WTC11 (cell line): ENCODE measurements at regions not wholly inside any gene's neighbourhood (a gene's known extent, or its start where the extent isn't known, plus 50 kb on each side); places are given as distances from the start of the nearest gene placed in this dataset.

Experiments
- ATAC-seq: fragments of 200-7000 bp; cut with Tn5 transposase; 2 replicates; pipeline ENCODE4 v1.10.0; 2021; ENCODE audit warnings: mild to moderate bottlenecking, moderate library complexity
- CTCF ChIA-PET: fragments of 300-600 bp; sonication (Branson Sonifier 250); formaldehyde crosslinking; loops from one replicate; lab custom pipeline; 2021; ENCODE audit warnings: antibody characterized with exemption; lab: Charles Lee
- POLR2A ChIA-PET: fragments of 350-600 bp; sonication (Branson Sonifier 250); formaldehyde crosslinking; loops from one replicate; lab custom pipeline; 2021; ENCODE audit warnings: antibody characterized with exemption; lab: Charles Lee
- DNase-seq: peaks from one replicate; pipeline ENCODE4 v3.0.0; 2021; ENCODE audit warnings: low spot score
- H3K27ac Mint-ChIP-seq: 2 replicates; pipeline ENCODE4 v1.8.0; 2021; ENCODE audit warnings: mixed read lengths
- H3K27me3 Mint-ChIP-seq: 2 replicates; pipeline ENCODE4 v1.8.0; 2021; ENCODE audit warnings: low read depth, mild to moderate bottlenecking, moderate library complexity, mixed read lengths
- H3K36me3 Mint-ChIP-seq: 2 replicates; pipeline ENCODE4 v1.8.0; 2021; ENCODE audit warnings: mixed read lengths
- H3K4me1 Mint-ChIP-seq: 2 replicates; pipeline ENCODE4 v1.8.0; 2022; ENCODE audit warnings: mixed read lengths
- H3K4me3 Mint-ChIP-seq: 2 replicates; pipeline ENCODE4 v1.8.0; 2021; ENCODE audit warnings: mild to moderate bottlenecking, moderate library complexity, mixed read lengths
- H3K9me3 Mint-ChIP-seq: 2 replicates; pipeline ENCODE4 v1.8.0; 2021; ENCODE audit warnings: mixed read lengths
- CREB1 ChIP-seq: sonication (generic); formaldehyde crosslinking; IDR thresholded peaks from 2 replicates; pipeline ENCODE4 v1.8.0; 2023; ENCODE audit warnings: mild to moderate bottlenecking, missing genetic modification reagents
- EMX1 ChIP-seq: fragments of 250-450 bp; sonication (Bioruptor Pico); IDR thresholded peaks from 2 replicates; pipeline ENCODE4 v1.8.0; 2021; ENCODE audit warnings: mild to moderate bottlenecking
- GTF2I ChIP-seq: fragments of 250-450 bp; sonication (Bioruptor Pico); conservative IDR thresholded peaks from 2 replicates; pipeline ENCODE4 v1.4.0; 2021; ENCODE audit warnings: mild to moderate bottlenecking
- MXD4 ChIP-seq: fragments of 250-450 bp; sonication (Bioruptor Pico); IDR thresholded peaks from 2 replicates; pipeline ENCODE4 v1.8.0; 2021; ENCODE audit warnings: mild to moderate bottlenecking, moderate library complexity, borderline replicate concordance
- NFATC4 ChIP-seq: fragments of 250-450 bp; sonication (Bioruptor Pico); IDR thresholded peaks from 2 replicates; pipeline ENCODE4 v1.9.0; 2021; ENCODE audit warnings: mild to moderate bottlenecking
- NR1H2 ChIP-seq: sonication (generic); formaldehyde crosslinking; IDR thresholded peaks from 2 replicates; pipeline ENCODE4 v1.9.0; 2021; ENCODE audit warnings: mild to moderate bottlenecking, moderate library complexity, missing genetic modification reagents
- TF ChIP-seq, protein P1 (sequence below): fragments of 250-450 bp; sonication (Bioruptor Pico); conservative IDR thresholded peaks from 2 replicates; pipeline ENCODE4 v1.9.0; 2021; ENCODE audit warnings: mild to moderate bottlenecking
- TF ChIP-seq, protein P2 (sequence below): fragments of 250-450 bp; sonication (Bioruptor Pico); IDR thresholded peaks from 2 replicates; pipeline ENCODE4 v1.9.0; 2021; ENCODE audit warnings: mild to moderate bottlenecking
- TF ChIP-seq, protein P3 (sequence below): sonication (generic); formaldehyde crosslinking; IDR thresholded peaks from 2 replicates; pipeline ENCODE4 v1.8.0; 2023; ENCODE audit warnings: missing genetic modification reagents
- TF ChIP-seq, protein P4 (sequence below): sonication (generic); formaldehyde crosslinking; IDR thresholded peaks from 2 replicates; pipeline ENCODE4 v1.8.1; 2022; ENCODE audit warnings: mild to moderate bottlenecking, missing genetic modification reagents, moderate library complexity, borderline replicate concordance
- TF ChIP-seq, protein P5 (sequence below): sonication (generic); formaldehyde crosslinking; IDR thresholded peaks from 2 replicates; pipeline ENCODE4 v1.8.1; 2023; ENCODE audit warnings: mild to moderate bottlenecking, missing genetic modification reagents, borderline replicate concordance
- TF ChIP-seq, protein P6 (sequence below): sonication (generic); formaldehyde crosslinking; IDR thresholded peaks from 2 replicates; pipeline ENCODE4 v1.8.1; 2023; ENCODE audit warnings: mild to moderate bottlenecking, missing genetic modification reagents
- TF ChIP-seq, protein P7 (sequence below): sonication (generic); formaldehyde crosslinking; IDR thresholded peaks from 2 replicates; pipeline ENCODE4 v1.8.1; 2022; ENCODE audit warnings: low read depth, missing genetic modification reagents, borderline replicate concordance

DNA sequence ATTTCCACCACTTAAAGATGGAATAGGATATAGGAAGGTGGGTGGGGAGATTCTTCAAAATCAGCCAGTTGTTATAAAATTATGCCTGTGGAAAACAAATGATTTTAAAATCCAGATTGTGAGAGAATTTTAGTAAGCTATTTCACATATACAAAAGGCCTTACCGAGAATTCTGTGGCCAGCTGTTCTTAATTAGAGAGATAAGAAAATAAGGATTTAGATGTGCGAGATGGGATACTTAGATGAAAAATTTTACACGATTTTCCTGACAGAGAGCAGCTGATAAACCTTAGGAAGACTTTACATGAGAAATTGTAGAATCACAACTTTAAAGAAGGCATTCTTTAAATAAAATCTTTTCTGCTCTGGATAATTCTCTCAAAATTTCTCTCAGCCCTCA lies 94.5 kb upstream of the IQCM start (continued):
- TF ChIP-seq MXD4 (CRISPR knock-in tag), result no peak
- TF ChIP-seq, protein P1, sequence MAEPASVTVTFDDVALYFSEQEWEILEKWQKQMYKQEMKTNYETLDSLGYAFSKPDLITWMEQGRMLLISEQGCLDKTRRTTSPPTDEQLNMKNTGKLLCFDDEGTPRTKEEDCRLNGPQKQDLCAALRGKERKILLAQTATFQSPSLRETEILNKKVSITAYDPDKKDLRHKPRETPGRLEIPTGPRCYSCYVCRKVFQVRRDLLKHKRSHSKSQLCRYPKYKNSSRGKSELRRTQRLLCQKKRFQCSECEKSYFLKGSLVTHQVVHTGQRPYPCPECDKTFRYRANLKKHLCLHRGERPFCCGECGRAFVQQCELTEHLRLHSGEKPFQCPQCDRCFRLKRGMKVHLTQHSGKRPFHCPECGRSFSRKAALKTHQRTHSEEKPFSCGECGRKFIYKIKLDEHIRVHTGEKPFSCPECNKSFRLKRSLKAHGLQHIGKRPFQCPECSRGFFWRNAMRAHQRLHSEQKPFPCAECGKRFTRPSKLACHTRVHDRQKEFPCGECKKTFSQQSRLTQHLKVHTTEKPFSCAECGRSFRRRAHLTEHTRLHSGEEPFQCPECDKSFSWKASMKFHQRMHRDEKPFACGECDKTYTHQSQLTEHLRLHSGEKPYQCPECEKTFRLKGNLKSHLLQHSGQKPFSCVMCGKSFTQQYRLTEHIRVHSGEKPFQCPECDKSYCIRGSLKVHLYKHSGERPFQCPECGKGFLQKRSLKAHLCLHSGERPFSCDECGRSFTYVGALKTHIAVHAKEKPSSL (CRISPR knock-in tag), result no peak
- TF ChIP-seq, protein P2, sequence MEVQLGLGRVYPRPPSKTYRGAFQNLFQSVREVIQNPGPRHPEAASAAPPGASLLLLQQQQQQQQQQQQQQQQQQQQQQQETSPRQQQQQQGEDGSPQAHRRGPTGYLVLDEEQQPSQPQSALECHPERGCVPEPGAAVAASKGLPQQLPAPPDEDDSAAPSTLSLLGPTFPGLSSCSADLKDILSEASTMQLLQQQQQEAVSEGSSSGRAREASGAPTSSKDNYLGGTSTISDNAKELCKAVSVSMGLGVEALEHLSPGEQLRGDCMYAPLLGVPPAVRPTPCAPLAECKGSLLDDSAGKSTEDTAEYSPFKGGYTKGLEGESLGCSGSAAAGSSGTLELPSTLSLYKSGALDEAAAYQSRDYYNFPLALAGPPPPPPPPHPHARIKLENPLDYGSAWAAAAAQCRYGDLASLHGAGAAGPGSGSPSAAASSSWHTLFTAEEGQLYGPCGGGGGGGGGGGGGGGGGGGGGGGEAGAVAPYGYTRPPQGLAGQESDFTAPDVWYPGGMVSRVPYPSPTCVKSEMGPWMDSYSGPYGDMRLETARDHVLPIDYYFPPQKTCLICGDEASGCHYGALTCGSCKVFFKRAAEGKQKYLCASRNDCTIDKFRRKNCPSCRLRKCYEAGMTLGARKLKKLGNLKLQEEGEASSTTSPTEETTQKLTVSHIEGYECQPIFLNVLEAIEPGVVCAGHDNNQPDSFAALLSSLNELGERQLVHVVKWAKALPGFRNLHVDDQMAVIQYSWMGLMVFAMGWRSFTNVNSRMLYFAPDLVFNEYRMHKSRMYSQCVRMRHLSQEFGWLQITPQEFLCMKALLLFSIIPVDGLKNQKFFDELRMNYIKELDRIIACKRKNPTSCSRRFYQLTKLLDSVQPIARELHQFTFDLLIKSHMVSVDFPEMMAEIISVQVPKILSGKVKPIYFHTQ (CRISPR knock-in tag), result no peak
- TF ChIP-seq, all 79 proteins: peak for 0

DNA sequence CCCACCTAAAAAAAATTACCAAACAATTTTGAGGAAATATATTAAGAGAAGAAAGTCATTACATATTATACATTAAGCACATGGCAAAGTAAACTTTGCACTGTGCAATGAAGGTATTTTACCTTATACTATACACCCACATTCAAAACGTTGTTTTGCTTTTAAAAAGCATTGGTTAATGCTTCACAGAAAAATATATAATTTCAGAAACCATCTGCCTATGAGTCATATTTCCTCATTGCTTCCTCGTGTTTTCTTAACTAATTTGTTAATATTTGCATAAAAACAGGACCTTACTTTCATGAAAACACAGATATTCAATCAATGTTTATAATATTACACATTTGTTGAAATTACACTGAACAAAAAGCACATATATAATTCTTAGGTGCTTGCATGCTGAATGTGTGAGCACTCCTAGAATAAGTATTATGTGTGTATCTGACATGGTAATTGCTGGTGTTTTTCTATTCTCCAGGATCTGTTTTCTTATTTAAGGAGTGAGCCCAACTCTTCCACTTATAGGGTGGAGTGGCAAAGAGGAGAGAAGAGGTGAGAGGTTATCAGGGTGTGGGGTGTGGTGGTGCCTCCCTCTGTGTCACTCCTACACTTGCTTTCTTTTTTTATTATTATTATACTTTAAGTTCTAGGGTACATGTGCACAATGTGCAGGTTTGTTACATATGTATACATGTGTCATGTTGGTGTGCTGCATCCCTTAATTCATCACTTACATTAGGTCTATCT lies 95.1 kb upstream of the IQCM start:
- DNase-seq (no peak), ATAC-seq (no peak)
- peaks cover 7% of the 10 kb centered on the region; the same call in 1 of the 2 replicates for H3K9me3 Mint-ChIP-seq
- TF ChIP-seq CREB1 (CRISPR knock-in tag), result no peak
- TF ChIP-seq, protein P3, sequence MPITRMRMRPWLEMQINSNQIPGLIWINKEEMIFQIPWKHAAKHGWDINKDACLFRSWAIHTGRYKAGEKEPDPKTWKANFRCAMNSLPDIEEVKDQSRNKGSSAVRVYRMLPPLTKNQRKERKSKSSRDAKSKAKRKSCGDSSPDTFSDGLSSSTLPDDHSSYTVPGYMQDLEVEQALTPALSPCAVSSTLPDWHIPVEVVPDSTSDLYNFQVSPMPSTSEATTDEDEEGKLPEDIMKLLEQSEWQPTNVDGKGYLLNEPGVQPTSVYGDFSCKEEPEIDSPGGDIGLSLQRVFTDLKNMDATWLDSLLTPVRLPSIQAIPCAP (CRISPR knock-in tag), result no peak
- no peak for TF ChIP-seq GTF2I (CRISPR knock-in tag)
- TF ChIP-seq, protein P4, sequence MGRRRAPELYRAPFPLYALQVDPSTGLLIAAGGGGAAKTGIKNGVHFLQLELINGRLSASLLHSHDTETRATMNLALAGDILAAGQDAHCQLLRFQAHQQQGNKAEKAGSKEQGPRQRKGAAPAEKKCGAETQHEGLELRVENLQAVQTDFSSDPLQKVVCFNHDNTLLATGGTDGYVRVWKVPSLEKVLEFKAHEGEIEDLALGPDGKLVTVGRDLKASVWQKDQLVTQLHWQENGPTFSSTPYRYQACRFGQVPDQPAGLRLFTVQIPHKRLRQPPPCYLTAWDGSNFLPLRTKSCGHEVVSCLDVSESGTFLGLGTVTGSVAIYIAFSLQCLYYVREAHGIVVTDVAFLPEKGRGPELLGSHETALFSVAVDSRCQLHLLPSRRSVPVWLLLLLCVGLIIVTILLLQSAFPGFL (CRISPR knock-in tag), result no peak
- no peak for TF ChIP-seq NR1H2 (CRISPR knock-in tag)
- TF ChIP-seq EMX1 (CRISPR knock-in tag), result no peak
- no peak for TF ChIP-seq NFATC4
- TF ChIP-seq, protein P5, sequence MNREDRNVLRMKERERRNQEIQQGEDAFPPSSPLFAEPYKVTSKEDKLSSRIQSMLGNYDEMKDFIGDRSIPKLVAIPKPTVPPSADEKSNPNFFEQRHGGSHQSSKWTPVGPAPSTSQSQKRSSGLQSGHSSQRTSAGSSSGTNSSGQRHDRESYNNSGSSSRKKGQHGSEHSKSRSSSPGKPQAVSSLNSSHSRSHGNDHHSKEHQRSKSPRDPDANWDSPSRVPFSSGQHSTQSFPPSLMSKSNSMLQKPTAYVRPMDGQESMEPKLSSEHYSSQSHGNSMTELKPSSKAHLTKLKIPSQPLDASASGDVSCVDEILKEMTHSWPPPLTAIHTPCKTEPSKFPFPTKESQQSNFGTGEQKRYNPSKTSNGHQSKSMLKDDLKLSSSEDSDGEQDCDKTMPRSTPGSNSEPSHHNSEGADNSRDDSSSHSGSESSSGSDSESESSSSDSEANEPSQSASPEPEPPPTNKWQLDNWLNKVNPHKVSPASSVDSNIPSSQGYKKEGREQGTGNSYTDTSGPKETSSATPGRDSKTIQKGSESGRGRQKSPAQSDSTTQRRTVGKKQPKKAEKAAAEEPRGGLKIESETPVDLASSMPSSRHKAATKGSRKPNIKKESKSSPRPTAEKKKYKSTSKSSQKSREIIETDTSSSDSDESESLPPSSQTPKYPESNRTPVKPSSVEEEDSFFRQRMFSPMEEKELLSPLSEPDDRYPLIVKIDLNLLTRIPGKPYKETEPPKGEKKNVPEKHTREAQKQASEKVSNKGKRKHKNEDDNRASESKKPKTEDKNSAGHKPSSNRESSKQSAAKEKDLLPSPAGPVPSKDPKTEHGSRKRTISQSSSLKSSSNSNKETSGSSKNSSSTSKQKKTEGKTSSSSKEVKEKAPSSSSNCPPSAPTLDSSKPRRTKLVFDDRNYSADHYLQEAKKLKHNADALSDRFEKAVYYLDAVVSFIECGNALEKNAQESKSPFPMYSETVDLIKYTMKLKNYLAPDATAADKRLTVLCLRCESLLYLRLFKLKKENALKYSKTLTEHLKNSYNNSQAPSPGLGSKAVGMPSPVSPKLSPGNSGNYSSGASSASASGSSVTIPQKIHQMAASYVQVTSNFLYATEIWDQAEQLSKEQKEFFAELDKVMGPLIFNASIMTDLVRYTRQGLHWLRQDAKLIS (CRISPR knock-in tag), result no peak
- TF ChIP-seq, protein P6, sequence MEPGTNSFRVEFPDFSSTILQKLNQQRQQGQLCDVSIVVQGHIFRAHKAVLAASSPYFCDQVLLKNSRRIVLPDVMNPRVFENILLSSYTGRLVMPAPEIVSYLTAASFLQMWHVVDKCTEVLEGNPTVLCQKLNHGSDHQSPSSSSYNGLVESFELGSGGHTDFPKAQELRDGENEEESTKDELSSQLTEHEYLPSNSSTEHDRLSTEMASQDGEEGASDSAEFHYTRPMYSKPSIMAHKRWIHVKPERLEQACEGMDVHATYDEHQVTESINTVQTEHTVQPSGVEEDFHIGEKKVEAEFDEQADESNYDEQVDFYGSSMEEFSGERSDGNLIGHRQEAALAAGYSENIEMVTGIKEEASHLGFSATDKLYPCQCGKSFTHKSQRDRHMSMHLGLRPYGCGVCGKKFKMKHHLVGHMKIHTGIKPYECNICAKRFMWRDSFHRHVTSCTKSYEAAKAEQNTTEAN, result no peak
- TF ChIP-seq, protein P7, sequence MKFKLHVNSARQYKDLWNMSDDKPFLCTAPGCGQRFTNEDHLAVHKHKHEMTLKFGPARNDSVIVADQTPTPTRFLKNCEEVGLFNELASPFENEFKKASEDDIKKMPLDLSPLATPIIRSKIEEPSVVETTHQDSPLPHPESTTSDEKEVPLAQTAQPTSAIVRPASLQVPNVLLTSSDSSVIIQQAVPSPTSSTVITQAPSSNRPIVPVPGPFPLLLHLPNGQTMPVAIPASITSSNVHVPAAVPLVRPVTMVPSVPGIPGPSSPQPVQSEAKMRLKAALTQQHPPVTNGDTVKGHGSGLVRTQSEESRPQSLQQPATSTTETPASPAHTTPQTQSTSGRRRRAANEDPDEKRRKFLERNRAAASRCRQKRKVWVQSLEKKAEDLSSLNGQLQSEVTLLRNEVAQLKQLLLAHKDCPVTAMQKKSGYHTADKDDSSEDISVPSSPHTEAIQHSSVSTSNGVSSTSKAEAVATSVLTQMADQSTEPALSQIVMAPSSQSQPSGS (CRISPR knock-in tag), result no peak
- TF ChIP-seq MXD4 (CRISPR knock-in tag), result no peak
- no peak overlapping the region for H3K4me3 Mint-ChIP-seq
- no peaks in the 10 kb centered on the region for H3K27me3 Mint-ChIP-seq
- ChIA-PET POLR2A (no interaction called here), CTCF (no interaction called here)
- peaks cover 7% of the 10 kb centered on the region for H3K4me1 Mint-ChIP-seq
- 0 out of 2 replicates have a peak, but pooled peaks cover 2% of the 10 kb centered on the region for H3K36me3 Mint-ChIP-seq
- H3K27ac Mint-ChIP-seq, result no peak overlapping the region
